ENCODE measurements at regions not wholly inside any gene's neighbourhood (a gene's known extent, or its start where the extent isn't known, plus 50 kb on each side); places are given as distances from the start of the nearest gene placed in this dataset.

GRCh38 chr6:137983269-137983668, 116.2 kb downstream of the TNFAIP3 start (continued):
- no peak for TF ChIP-seq ZNF114 (CRISPR knock-in tag; IDR thresholded peaks at IDR 0.05)
- TF ChIP-seq, protein P1, sequence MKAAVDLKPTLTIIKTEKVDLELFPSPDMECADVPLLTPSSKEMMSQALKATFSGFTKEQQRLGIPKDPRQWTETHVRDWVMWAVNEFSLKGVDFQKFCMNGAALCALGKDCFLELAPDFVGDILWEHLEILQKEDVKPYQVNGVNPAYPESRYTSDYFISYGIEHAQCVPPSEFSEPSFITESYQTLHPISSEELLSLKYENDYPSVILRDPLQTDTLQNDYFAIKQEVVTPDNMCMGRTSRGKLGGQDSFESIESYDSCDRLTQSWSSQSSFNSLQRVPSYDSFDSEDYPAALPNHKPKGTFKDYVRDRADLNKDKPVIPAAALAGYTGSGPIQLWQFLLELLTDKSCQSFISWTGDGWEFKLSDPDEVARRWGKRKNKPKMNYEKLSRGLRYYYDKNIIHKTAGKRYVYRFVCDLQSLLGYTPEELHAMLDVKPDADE (IDR thresholded peaks at IDR 0.05), result no peak
- TF ChIP-seq EZH2phosphoT487 (IDR thresholded peaks at IDR 0.05; ENCODE audit: unreplicated experiment), result no peak
- TF ChIP-seq ZNF331 (CRISPR knock-in tag; IDR thresholded peaks at IDR 0.05; ENCODE audit: low read depth), result no peak
- TF ChIP-seq JUNB (IDR thresholded peaks at IDR 0.05; ENCODE audit: unreplicated experiment), result no peak
- no peak for TF ChIP-seq CREB1 (CRISPR knock-in tag; IDR thresholded peaks at IDR 0.05; ENCODE audit: low read depth)

- peaks cover 7% of the 10 kb centered on the region; the same call in 2 of the 3 replicates for H3K9me3 Mint-ChIP-seq
- Histone ChIP-seq H4K20me1 (replicated peaks; ENCODE audit: insufficient read depth) (no peaks in the 10 kb centered on the region), H2AFZ (no peak overlapping the region), H3K27ac (ENCODE audit: low read depth) (no peak overlapping the region), H3K36me3 (ENCODE audit: insufficient read depth) (no peaks in the 10 kb centered on the region), H3K4me2 (no peak overlapping the region), H3F3A (replicated peaks; ENCODE audit: low read depth) (no peaks in the 10 kb centered on the region), H3K9me2 (ENCODE audit: insufficient read depth) (peaks cover 9% of the 10 kb centered on the region), H3K4me3 (no peak overlapping the region), H3K27me3 (ENCODE audit: insufficient read depth) (no peaks in the 10 kb centered on the region), H3K4me1 (ENCODE audit: insufficient read depth) (no peaks in the 10 kb centered on the region), H3K79me2 (replicated peaks; ENCODE audit: insufficient read depth) (no peaks in the 10 kb centered on the region)
- no peaks in the 10 kb centered on the region for H3K4me1 Mint-ChIP-seq
- H3K4me3 Mint-ChIP-seq, result no peak overlapping the region
- DNase-seq (ENCODE audit: low spot score) (no peak), ATAC-seq (no peak)
- no peaks in the 10 kb centered on the region for H3K27me3 Mint-ChIP-seq (ENCODE audit: insufficient read depth, low read depth, poor library complexity)
- H3K27ac Mint-ChIP-seq, result no peak overlapping the region
- H3K36me3 Mint-ChIP-seq (ENCODE audit: low read depth), result no peaks in the 10 kb centered on the region
- TF ChIP-seq NANOG (IDR thresholded peaks at IDR 0.05; ENCODE audit: borderline replicate concordance) (no peak), EZH2phosphoT487 (IDR thresholded peaks at IDR 0.05; ENCODE audit: unreplicated experiment) (no peak), CREB1 (CRISPR knock-in tag; IDR thresholded peaks at IDR 0.05; ENCODE audit: low read depth) (no peak), POLR2AphosphoS5 (IDR thresholded peaks at IDR 0.05; ENCODE audit: low read depth) (no peak), ZNF114 (CRISPR knock-in tag; IDR thresholded peaks at IDR 0.05) (no peak), ZNF331 (CRISPR knock-in tag; IDR thresholded peaks at IDR 0.05; ENCODE audit: low read depth) (no peak), JUNB (IDR thresholded peaks at IDR 0.05; ENCODE audit: unreplicated experiment) (no peak)
- TF ChIP-seq, protein P2, sequence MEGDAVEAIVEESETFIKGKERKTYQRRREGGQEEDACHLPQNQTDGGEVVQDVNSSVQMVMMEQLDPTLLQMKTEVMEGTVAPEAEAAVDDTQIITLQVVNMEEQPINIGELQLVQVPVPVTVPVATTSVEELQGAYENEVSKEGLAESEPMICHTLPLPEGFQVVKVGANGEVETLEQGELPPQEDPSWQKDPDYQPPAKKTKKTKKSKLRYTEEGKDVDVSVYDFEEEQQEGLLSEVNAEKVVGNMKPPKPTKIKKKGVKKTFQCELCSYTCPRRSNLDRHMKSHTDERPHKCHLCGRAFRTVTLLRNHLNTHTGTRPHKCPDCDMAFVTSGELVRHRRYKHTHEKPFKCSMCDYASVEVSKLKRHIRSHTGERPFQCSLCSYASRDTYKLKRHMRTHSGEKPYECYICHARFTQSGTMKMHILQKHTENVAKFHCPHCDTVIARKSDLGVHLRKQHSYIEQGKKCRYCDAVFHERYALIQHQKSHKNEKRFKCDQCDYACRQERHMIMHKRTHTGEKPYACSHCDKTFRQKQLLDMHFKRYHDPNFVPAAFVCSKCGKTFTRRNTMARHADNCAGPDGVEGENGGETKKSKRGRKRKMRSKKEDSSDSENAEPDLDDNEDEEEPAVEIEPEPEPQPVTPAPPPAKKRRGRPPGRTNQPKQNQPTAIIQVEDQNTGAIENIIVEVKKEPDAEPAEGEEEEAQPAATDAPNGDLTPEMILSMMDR (conservative IDR thresholded peaks at IDR 0.05; ENCODE audit: low read depth in 2 of 2), result no peak
- TF ChIP-seq, protein P3, sequence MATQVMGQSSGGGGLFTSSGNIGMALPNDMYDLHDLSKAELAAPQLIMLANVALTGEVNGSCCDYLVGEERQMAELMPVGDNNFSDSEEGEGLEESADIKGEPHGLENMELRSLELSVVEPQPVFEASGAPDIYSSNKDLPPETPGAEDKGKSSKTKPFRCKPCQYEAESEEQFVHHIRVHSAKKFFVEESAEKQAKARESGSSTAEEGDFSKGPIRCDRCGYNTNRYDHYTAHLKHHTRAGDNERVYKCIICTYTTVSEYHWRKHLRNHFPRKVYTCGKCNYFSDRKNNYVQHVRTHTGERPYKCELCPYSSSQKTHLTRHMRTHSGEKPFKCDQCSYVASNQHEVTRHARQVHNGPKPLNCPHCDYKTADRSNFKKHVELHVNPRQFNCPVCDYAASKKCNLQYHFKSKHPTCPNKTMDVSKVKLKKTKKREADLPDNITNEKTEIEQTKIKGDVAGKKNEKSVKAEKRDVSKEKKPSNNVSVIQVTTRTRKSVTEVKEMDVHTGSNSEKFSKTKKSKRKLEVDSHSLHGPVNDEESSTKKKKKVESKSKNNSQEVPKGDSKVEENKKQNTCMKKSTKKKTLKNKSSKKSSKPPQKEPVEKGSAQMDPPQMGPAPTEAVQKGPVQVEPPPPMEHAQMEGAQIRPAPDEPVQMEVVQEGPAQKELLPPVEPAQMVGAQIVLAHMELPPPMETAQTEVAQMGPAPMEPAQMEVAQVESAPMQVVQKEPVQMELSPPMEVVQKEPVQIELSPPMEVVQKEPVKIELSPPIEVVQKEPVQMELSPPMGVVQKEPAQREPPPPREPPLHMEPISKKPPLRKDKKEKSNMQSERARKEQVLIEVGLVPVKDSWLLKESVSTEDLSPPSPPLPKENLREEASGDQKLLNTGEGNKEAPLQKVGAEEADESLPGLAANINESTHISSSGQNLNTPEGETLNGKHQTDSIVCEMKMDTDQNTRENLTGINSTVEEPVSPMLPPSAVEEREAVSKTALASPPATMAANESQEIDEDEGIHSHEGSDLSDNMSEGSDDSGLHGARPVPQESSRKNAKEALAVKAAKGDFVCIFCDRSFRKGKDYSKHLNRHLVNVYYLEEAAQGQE (IDR thresholded peaks at IDR 0.05; ENCODE audit: unreplicated experiment), result no peak
- TF ChIP-seq, protein P1 (IDR thresholded peaks at IDR 0.05), result no peak
- TF ChIP-seq, protein P4, sequence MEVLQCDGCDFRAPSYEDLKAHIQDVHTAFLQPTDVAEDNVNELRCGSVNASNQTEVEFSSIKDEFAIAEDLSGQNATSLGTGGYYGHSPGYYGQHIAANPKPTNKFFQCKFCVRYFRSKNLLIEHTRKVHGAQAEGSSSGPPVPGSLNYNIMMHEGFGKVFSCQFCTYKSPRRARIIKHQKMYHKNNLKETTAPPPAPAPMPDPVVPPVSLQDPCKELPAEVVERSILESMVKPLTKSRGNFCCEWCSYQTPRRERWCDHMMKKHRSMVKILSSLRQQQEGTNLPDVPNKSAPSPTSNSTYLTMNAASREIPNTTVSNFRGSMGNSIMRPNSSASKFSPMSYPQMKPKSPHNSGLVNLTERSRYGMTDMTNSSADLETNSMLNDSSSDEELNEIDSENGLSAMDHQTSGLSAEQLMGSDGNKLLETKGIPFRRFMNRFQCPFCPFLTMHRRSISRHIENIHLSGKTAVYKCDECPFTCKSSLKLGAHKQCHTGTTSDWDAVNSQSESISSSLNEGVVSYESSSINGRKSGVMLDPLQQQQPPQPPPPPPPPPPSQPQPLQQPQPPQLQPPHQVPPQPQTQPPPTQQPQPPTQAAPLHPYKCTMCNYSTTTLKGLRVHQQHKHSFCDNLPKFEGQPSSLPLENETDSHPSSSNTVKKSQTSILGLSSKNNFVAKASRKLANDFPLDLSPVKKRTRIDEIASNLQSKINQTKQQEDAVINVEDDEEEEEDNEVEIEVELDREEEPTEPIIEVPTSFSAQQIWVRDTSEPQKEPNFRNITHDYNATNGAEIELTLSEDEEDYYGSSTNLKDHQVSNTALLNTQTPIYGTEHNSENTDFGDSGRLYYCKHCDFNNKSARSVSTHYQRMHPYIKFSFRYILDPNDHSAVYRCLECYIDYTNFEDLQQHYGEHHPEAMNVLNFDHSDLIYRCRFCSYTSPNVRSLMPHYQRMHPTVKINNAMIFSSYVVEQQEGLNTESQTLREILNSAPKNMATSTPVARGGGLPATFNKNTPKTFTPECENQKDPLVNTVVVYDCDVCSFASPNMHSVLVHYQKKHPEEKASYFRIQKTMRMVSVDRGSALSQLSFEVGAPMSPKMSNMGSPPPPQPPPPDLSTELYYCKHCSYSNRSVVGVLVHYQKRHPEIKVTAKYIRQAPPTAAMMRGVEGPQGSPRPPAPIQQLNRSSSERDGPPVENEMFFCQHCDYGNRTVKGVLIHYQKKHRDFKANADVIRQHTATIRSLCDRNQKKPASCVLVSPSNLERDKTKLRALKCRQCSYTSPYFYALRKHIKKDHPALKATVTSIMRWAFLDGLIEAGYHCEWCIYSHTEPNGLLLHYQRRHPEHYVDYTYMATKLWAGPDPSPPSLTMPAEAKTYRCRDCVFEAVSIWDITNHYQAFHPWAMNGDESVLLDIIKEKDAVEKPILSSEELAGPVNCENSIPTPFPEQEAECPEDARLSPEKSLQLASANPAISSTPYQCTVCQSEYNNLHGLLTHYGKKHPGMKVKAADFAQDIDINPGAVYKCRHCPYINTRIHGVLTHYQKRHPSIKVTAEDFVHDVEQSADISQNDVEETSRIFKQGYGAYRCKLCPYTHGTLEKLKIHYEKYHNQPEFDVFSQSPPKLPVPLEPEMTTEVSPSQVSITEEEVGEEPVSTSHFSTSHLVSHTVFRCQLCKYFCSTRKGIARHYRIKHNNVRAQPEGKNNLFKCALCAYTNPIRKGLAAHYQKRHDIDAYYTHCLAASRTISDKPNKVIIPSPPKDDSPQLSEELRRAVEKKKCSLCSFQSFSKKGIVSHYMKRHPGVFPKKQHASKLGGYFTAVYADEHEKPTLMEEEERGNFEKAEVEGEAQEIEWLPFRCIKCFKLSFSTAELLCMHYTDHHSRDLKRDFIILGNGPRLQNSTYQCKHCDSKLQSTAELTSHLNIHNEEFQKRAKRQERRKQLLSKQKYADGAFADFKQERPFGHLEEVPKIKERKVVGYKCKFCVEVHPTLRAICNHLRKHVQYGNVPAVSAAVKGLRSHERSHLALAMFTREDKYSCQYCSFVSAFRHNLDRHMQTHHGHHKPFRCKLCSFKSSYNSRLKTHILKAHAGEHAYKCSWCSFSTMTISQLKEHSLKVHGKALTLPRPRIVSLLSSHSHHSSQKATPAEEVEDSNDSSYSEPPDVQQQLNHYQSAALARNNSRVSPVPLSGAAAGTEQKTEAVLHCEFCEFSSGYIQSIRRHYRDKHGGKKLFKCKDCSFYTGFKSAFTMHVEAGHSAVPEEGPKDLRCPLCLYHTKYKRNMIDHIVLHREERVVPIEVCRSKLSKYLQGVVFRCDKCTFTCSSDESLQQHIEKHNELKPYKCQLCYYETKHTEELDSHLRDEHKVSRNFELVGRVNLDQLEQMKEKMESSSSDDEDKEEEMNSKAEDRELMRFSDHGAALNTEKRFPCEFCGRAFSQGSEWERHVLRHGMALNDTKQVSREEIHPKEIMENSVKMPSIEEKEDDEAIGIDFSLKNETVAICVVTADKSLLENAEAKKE (CRISPR knock-in tag; IDR thresholded peaks at IDR 0.05), result no peak
Measured at GRCh38 chr6:137989664-137990063, 117.6 kb downstream of the PERP start.
